NB4 (cell line): ENCODE measurements at regions not wholly inside any gene's neighbourhood (a gene's known extent, or its start where the extent isn't known, plus 50 kb on each side); places are given as distances from the start of the nearest gene placed in this dataset.

Experiments used
- MYC ChIP-seq: IDR thresholded peaks from 2 replicates; pipeline ENCODE4 v1.6.1; 2011; ENCODE audit warnings: low read depth, low read length
- POLR2A ChIP-seq: IDR thresholded peaks from 2 replicates; pipeline ENCODE4 v1.6.1; 2011; ENCODE audit warnings: mild to moderate bottlenecking; ENCODE audit not compliant: insufficient read length; ENCODE audit errors: extremely low read depth

GRCh38 chr2:193251909-193252308 lies 1057.2 kb upstream of the TMEFF2 start:
- TF ChIP-seq MYC: no peak
- no peak for TF ChIP-seq POLR2A
